ENCODE measurements at regions not wholly inside any gene's neighbourhood (a gene's known extent, or its start where the extent isn't known, plus 50 kb on each side); places are given as distances from the start of the nearest gene placed in this dataset.

GRCh38 chr2:201959626-201960025 lies 74.0 kb upstream of the FZD7 start:
- TF ChIP-seq, protein P1, sequence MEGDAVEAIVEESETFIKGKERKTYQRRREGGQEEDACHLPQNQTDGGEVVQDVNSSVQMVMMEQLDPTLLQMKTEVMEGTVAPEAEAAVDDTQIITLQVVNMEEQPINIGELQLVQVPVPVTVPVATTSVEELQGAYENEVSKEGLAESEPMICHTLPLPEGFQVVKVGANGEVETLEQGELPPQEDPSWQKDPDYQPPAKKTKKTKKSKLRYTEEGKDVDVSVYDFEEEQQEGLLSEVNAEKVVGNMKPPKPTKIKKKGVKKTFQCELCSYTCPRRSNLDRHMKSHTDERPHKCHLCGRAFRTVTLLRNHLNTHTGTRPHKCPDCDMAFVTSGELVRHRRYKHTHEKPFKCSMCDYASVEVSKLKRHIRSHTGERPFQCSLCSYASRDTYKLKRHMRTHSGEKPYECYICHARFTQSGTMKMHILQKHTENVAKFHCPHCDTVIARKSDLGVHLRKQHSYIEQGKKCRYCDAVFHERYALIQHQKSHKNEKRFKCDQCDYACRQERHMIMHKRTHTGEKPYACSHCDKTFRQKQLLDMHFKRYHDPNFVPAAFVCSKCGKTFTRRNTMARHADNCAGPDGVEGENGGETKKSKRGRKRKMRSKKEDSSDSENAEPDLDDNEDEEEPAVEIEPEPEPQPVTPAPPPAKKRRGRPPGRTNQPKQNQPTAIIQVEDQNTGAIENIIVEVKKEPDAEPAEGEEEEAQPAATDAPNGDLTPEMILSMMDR (conservative IDR thresholded peaks at IDR 0.05): no peak
- Histone ChIP-seq H3K4me1 (ENCODE audit: control insufficient read depth, insufficient read depth, low read length) (no peaks in the 10 kb centered on the region), H3K9me3 (ENCODE audit: control insufficient read depth, low read length) (no peaks in the 10 kb centered on the region), H3K27me3 (ENCODE audit: control insufficient read depth, insufficient read depth, low read length, poor library complexity, severe bottlenecking) (no peaks in the 10 kb centered on the region), H3K36me3 (ENCODE audit: control insufficient read depth, insufficient read depth, low read length) (no peaks in the 10 kb centered on the region), H3K4me3 (ENCODE audit: low read length) (no peak overlapping the region), H3K27ac (ENCODE audit: low read depth, low read length) (no peak overlapping the region), H3K9ac (ENCODE audit: extremely low read depth, low read length, poor library complexity, severe bottlenecking) (no peak overlapping the region)
- Mint-ChIP-seq H3K4me3 (no peak overlapping the region), H3K4me1 (peaks cover 19% of the 10 kb centered on the region), H3K27ac (no peak overlapping the region), H3K9me3 (no peaks in the 10 kb centered on the region), H3K36me3 (ENCODE audit: low read depth) (no peaks in the 10 kb centered on the region), H3K27me3 (ENCODE audit: insufficient read depth) (peaks cover 5% of the 10 kb centered on the region)
- 83 to 93% methylated on average over 2 of the region's 2 CpGs for WGBS, 2 experiments (ENCODE audit: insufficient coverage in 1 of 2, insufficient read length in 1 of 2)
- no peak for DNase-seq

- H3K9me3 ChIP-seq (ENCODE audit: control insufficient read depth, low read length): no peaks in the 10 kb centered on the region
- peaks cover 5% of the 10 kb centered on the region for H3K27me3 Mint-ChIP-seq (ENCODE audit: insufficient read depth)
- no peak overlapping the region for H3K4me3 Mint-ChIP-seq
- no peaks in the 10 kb centered on the region for H3K36me3 ChIP-seq (ENCODE audit: control insufficient read depth, insufficient read depth, low read length)
- no peak overlapping the region for H3K4me3 ChIP-seq (ENCODE audit: low read length)
- H3K36me3 Mint-ChIP-seq (ENCODE audit: low read depth): no peaks in the 10 kb centered on the region
- no peaks in the 10 kb centered on the region for H3K4me1 ChIP-seq (ENCODE audit: control insufficient read depth, insufficient read depth, low read length)
- no peak for DNase-seq
- 87 to 93% methylated on average over 5 to 7 of the region's 7 CpGs for WGBS, 2 experiments (ENCODE audit: insufficient coverage in 1 of 2, insufficient read length in 1 of 2)
- TF ChIP-seq, protein P1 (conservative IDR thresholded peaks at IDR 0.05): peak; percentile 52
- H3K27ac ChIP-seq (ENCODE audit: low read depth, low read length): no peak overlapping the region
- H3K9ac ChIP-seq (ENCODE audit: extremely low read depth, low read length, poor library complexity, severe bottlenecking): no peak overlapping the region
- H3K4me1 Mint-ChIP-seq: peaks cover 19% of the 10 kb centered on the region
- H3K27ac Mint-ChIP-seq: no peak overlapping the region
- no peaks in the 10 kb centered on the region for H3K9me3 Mint-ChIP-seq
- H3K27me3 ChIP-seq (ENCODE audit: control insufficient read depth, insufficient read depth, low read length, poor library complexity, severe bottlenecking): no peaks in the 10 kb centered on the region
Observed at GRCh38 chr2:201960305-201960704, 73.3 kb upstream of the FZD7 start.

DNA sequence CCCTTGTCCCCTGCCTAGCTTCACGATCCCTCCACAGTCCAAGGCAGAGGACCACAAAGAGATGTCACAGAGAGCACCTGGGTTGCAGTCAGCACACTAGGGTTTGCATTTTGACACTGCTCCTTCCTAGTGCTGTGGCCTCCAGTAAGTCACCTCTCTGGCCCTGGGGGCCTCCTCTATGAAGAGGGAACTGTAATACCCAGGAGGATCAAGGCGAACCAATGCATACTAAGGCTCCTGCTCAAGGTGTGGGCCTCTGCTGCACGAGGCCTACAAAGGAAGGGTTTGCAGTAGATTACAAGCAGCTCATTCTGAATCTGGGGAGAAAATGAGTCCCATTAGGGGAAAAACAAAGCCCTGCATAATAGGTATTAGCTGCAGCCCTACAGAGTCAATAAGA lies 72.3 kb upstream of the FZD7 start:
- TF ChIP-seq, protein P1 (conservative IDR thresholded peaks at IDR 0.05): no peak
- peaks cover 20% of the 10 kb centered on the region for H3K4me1 Mint-ChIP-seq
- no peak overlapping the region for H3K27ac Mint-ChIP-seq
- H3K4me3 Mint-ChIP-seq: no peak overlapping the region
- peaks cover 5% of the 10 kb centered on the region for H3K27me3 Mint-ChIP-seq (ENCODE audit: insufficient read depth)
- H3K36me3 Mint-ChIP-seq (ENCODE audit: low read depth): no peaks in the 10 kb centered on the region
- Histone ChIP-seq H3K36me3 (ENCODE audit: control insufficient read depth, insufficient read depth, low read length) (no peaks in the 10 kb centered on the region), H3K4me1 (ENCODE audit: control insufficient read depth, insufficient read depth, low read length) (no peaks in the 10 kb centered on the region), H3K9ac (ENCODE audit: extremely low read depth, low read length, poor library complexity, severe bottlenecking) (no peak overlapping the region), H3K4me3 (ENCODE audit: low read length) (no peak overlapping the region), H3K9me3 (ENCODE audit: control insufficient read depth, low read length) (no peaks in the 10 kb centered on the region), H3K27ac (ENCODE audit: low read depth, low read length) (no peak overlapping the region), H3K27me3 (ENCODE audit: control insufficient read depth, insufficient read depth, low read length, poor library complexity, severe bottlenecking) (no peaks in the 10 kb centered on the region)
- 96 to 98% methylated on average over 3 of the region's 3 CpGs for WGBS, 2 experiments (ENCODE audit: insufficient coverage in 1 of 2, insufficient read length in 1 of 2)
- no peak for DNase-seq
- no peaks in the 10 kb centered on the region for H3K9me3 Mint-ChIP-seq
